IPS-18c (cell line): ENCODE measurements at regions not wholly inside any gene's neighbourhood (a gene's known extent, or its start where the extent isn't known, plus 50 kb on each side); places are given as distances from the start of the nearest gene placed in this dataset.

Source experiments
- H3K4me3 ChIP-seq: 2 replicates; pipeline ENCODE4 v1.7.0; 2013; ENCODE audit warnings: low read depth, mild to moderate bottlenecking, low read length, moderate library complexity; ENCODE audit not compliant: insufficient read depth
- H3K9me3 ChIP-seq: one replicate; pipeline ENCODE4 v1.6.1; 2013; ENCODE audit warnings: mild to moderate bottlenecking, low read length, moderate library complexity; ENCODE audit not compliant: control insufficient read depth, insufficient read depth

- Histone ChIP-seq H3K4me3 (no peak overlapping the region), H3K9me3 (peaks cover 2% of the 10 kb centered on the region)
Measured at GRCh38 chr9:113753398-113754119, 122.5 kb upstream of the ZNF618 start.

DNA sequence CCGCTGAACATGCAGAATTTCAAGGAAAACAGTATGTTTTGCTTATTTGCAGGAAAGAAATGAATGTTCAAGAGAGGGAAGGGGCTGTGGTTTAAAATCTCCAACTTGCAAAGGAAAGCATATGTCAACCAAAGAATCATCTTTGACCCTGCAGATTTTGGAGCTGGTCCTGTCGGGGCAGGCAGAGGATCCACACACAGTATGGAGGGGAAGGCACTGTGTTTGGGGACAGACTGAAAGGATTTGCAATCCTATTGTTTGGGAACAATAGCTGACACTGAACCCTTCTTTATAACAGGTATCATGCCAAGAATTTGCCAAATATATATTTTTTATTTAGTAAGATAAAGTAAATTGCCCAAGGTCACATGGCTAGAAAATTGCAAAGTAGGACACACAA is 121.4 kb upstream of the ZNF618 start:
- no peak overlapping the region for H3K4me3 ChIP-seq

GRCh38 chr9:113755433-113755832 is 120.7 kb upstream of the ZNF618 start:
- Histone ChIP-seq H3K4me3 (no peak overlapping the region), H3K9me3 (peaks cover 2% of the 10 kb centered on the region)

More for the DNA sequence above, 121.4 kb upstream of the ZNF618 start:
- H3K9me3 ChIP-seq: peaks cover 2% of the 10 kb centered on the region

DNA sequence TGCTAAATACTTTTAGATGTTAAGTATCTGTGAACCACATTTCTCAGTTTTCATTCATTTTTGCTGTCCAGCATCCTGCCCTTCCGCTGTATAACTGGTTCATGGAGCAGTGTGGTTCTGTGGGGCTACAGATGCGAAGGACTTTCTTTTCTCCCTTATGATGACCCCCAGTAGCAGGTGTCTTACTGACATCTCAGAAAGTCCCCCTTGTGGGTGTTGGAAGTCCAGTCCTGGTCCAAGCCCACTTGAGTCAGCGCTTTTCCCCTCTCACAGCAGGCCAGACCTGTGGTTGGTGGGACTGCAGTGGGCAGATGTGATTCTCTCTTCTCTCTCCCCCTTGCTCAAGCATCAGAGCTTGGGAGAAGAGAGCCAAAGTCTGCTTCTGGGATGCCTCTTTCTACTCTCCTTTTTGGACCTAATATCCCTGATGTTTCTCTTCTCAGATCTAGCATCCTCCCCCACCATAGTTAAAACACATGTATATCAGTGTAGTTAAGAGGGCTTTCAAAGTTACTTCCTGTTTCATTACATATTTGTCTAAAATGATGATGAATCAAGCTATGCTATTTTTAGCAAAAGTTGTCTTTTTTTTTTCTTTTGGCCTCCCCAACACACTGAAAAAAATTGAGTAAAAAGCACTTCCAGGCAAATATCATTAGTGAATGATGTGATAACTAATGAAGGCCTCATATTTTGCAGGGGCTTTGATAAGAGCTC is 119.5 kb upstream of the ZNF618 start:
- H3K9me3 ChIP-seq: peaks cover 2% of the 10 kb centered on the region

GRCh38 chr9:113763429-113763828 is 112.7 kb upstream of the ZNF618 start:
- no peak overlapping the region for H3K4me3 ChIP-seq
- no peaks in the 10 kb centered on the region for H3K9me3 ChIP-seq

More for the DNA sequence above, 119.5 kb upstream of the ZNF618 start:
- no peak overlapping the region for H3K4me3 ChIP-seq

- Histone ChIP-seq H3K9me3 (no peaks in the 10 kb centered on the region), H3K4me3 (no peak overlapping the region)
Measured at GRCh38 chr9:113764572-113764971, 111.5 kb upstream of the ZNF618 start.

GRCh38 chr9:113769412-113769811 is 106.7 kb upstream of the ZNF618 start:
- no peak overlapping the region for H3K4me3 ChIP-seq
- no peaks in the 10 kb centered on the region for H3K9me3 ChIP-seq

DNA sequence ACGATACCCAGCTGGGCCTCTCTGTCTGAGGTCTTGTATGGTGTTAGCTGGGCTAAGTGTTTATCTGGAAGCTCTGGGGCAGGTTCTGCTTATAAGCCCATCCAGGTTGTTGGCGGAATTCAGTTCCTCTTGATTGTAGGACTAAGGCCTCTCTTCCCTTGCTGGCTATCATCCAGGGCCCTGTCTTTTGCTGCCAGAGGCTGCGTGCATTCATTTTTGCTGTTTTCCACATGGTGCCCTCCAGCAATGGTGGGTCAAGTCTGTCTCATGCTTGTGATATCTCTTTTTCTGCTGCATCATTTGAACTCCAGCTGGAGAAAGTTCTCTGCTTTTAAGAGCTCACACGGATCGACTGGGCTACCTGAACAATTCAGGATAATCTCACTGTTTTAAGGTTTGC is 105.7 kb upstream of the ZNF618 start:
- H3K9me3 ChIP-seq: no peaks in the 10 kb centered on the region
- H3K4me3 ChIP-seq: no peak overlapping the region

DNA sequence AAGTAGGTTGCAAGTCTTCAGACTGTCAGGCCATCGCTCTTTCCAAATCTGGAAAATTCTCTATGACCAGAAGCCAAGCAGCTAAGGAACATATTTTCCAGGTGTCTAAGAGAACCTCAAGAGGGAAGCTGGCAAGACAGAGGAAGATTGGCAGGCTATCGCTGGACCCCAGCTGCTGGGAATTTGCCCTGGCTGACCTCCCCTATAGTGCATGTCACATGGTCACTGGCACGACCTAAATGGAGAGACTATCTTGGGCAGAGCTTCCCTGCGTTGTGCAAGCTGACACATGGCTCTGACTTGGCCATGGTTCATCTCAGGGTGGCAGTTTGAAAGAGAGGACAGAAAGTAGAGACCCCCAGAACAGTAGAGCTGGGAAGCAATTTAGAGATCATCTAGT is 104.9 kb upstream of the ZNF618 start:
- Histone ChIP-seq H3K4me3 (no peak overlapping the region), H3K9me3 (no peaks in the 10 kb centered on the region)

DNA sequence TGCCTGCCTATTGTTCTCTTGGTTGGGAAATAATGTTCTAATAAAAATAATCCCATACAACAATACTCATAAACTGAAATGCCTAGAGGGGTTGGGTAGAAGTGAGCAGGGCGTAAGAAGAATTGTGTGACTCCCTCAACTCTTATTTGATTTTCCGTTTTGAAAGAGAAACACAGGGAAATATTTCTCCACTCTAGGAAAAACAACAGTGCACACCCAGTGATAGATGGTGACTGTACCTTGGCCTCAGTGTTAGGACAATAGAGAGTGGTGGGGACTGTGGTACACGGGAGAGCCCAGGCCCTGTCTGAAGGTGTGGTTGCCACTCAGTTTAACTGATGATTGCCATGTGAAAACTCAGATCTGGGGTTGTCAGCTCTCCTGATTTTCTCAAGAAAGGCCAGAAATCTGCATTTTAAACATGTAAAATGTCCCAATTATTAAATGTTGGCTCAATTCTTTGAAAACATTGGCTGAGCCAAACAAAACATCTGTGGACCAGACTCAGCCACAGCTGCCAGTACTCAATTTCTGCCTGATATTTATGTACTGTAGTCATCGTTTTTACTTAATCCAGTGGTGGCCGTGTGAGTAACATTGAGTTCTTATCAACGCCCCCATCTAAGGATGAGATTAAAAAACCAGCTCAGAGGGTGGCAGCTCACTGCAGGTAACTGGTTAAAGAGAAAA is 103.8 kb upstream of the ZNF618 start:
- Histone ChIP-seq H3K9me3 (no peaks in the 10 kb centered on the region), H3K4me3 (no peak overlapping the region)

GRCh38 chr9:113774963-113775362 is 101.1 kb upstream of the ZNF618 start:
- H3K9me3 ChIP-seq: no peaks in the 10 kb centered on the region

GRCh38 chr9:113775749-113776148 is 100.4 kb upstream of the ZNF618 start:
- no peak overlapping the region for H3K4me3 ChIP-seq
- H3K9me3 ChIP-seq: no peaks in the 10 kb centered on the region

More at GRCh38 chr9:113774963-113775362, 101.1 kb upstream of the ZNF618 start:
- H3K4me3 ChIP-seq: no peak overlapping the region

GRCh38 chr9:113776194-113776593 is 99.9 kb upstream of the ZNF618 start:
- H3K9me3 ChIP-seq: no peaks in the 10 kb centered on the region

DNA sequence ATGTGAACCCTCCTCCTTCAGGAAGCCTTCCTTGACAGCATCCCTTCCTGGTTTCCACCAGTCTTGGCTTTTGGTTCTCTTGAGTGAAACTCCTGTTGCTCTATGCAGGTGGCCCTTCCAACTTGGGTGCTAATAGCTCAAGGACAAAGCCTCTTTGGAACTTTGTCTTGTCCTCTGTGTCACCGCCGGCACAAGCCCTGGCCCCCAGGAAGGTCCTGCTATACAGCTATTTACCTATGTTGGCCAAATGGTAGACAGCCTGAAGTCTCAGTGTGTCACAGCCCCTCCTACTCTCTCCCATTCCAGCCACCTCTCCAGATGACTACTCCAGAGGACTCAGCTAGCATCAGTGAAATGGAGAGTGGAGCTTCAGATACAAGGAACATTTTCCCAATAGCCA is 94.7 kb upstream of the ZNF618 start:
- H3K4me3 ChIP-seq: no peak overlapping the region
- no peaks in the 10 kb centered on the region for H3K9me3 ChIP-seq

More at GRCh38 chr9:113776194-113776593, 99.9 kb upstream of the ZNF618 start:
- H3K4me3 ChIP-seq: no peak overlapping the region

DNA sequence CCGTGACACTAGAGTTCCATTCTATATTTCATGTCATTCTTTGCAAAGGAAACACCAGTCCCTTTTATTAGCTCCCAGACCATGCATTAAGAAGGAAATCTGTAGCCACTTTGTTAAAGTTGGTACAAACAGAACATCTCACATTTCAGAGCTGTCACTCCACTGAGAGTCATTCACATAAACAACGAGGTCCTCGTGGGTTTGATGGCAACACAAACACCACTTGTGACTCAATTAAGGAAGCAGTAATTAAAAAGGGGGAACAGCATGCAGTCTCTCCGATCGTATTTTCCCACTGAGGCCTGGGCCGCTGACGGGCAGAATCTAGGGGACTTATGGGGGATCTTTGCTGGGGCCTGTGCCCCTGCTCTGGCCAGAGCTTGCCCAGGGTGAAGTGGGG is 94.2 kb upstream of the ZNF618 start:
- no peak overlapping the region for H3K4me3 ChIP-seq
- H3K9me3 ChIP-seq: no peaks in the 10 kb centered on the region

DNA sequence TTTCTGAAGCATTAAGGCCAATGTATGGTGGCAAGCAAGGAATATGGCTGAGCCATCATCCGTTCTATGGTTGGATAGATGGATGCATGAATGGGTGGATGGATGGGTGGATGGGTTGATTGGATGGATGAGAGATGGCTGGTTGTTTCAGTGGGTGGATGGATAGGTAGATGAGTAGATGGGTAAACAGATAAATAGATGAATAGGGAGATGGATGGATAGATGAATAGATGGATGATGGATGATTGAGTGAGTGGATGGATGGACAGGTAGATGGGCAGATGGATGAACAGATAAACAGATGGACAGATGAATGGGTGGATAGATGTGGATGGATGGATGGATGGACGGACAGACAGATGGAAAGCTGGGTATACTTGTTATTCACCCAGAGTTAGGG is 92.6 kb upstream of the ZNF618 start:
- Histone ChIP-seq H3K4me3 (no peak overlapping the region), H3K9me3 (no peaks in the 10 kb centered on the region)

DNA sequence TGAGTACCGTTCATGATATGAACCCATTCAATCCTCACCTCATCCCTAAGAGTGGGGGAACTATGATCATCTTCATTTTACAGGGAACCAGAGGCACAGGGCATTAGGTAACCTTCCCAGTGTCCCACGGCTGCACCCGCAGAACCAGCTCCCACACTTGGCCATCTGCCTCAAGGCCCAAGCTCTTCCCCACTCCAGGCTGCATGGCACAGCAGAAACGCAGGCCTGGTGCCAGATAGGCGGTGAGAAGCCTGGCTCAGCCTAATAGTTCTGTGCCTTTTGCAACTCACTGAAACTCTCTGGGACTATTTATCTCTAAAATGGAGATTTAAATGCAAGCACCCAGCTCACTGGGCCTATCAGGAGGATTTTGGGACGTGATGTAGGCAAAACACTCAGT is 90.8 kb upstream of the ZNF618 start:
- no peak overlapping the region for H3K4me3 ChIP-seq
- H3K9me3 ChIP-seq: no peaks in the 10 kb centered on the region

- Histone ChIP-seq H3K4me3 (no peak overlapping the region), H3K9me3 (no peaks in the 10 kb centered on the region)
Measured at GRCh38 chr9:113786071-113786470, 90.0 kb upstream of the ZNF618 start.
